Kidney (tissue), 13 donors: ENCODE measurements at regions not wholly inside any gene's neighbourhood (a gene's known extent, or its start where the extent isn't known, plus 50 kb on each side); places are given as distances from the start of the nearest gene placed in this dataset.

ENCODE experiments used
- DNase-seq, 5 donors: peaks; one replicate each; pipeline ENCODE4 v3.0.0-alpha.2; 2013 to 2020
- FAIRE-seq: peaks from 2 replicates; lab custom pipeline; 2012; peaks lifted over from hg19 to GRCh38; lab: Jason Lieb, UNC
- H3K27ac ChIP-seq, 2 donors: one replicate each; pipeline ENCODE4 v1.7.0; 2013; ENCODE audit warnings: low read depth in 2 of 2, low read length in 2 of 2, inconsistent platforms in 1 of 2
- H3K27me3 ChIP-seq: one replicate; pipeline ENCODE4 v1.7.1; 2013; ENCODE audit warnings: low read length, inconsistent platforms; ENCODE audit not compliant: control insufficient read depth, insufficient read depth
- H3K36me3 ChIP-seq, 3 donors: one replicate each; pipeline versions ENCODE4 v1.7.0 to v1.7.1; 2013; ENCODE audit warnings: low read length in 3 of 3, control low read depth in 1 of 3, inconsistent platforms in 1 of 3; ENCODE audit not compliant: insufficient read depth in 3 of 3, control insufficient read depth in 2 of 3
- H3K4me1 ChIP-seq, 3 donors: one replicate each; pipeline versions ENCODE4 v1.7.0 to v1.7.1; 2013; ENCODE audit warnings: low read length in 3 of 3, inconsistent platforms in 1 of 3, low read depth in 1 of 3; ENCODE audit not compliant: control insufficient read depth in 2 of 3, insufficient read depth in 2 of 3
- H3K4me3 ChIP-seq, 3 donors: one replicate each; pipeline versions ENCODE4 v1.7.0 to v1.8.1; 2013; ENCODE audit warnings: low read length in 3 of 3, control low read depth in 1 of 3, inconsistent platforms in 1 of 3
- H3K9ac ChIP-seq, 3 donors: one replicate each; pipeline versions ENCODE4 v1.7.0 to v1.7.1; 2013; ENCODE audit warnings: low read length in 3 of 3, control low read depth in 1 of 3, inconsistent platforms in 1 of 3
- H3K9me3 ChIP-seq, 3 donors: one replicate each; pipeline versions ENCODE4 v1.7.0 to v1.7.1; 2013; ENCODE audit warnings: low read length in 3 of 3, control low read depth in 1 of 3, inconsistent platforms in 1 of 3; ENCODE audit not compliant: control insufficient read depth in 2 of 3, insufficient read depth in 1 of 3
- intact Hi-C: fragments of 100-400 bp; cut with DNase I; formaldehyde crosslinking; loops from one replicate; pipeline ENCODE4 v1.11.1; 2022
- TF ChIP-seq, protein P1 (sequence below): IDR thresholded peaks from 3 replicates; pipeline ENCODE4 v1.5.1; 2012; ENCODE audit warnings: mild to moderate bottlenecking, moderate library complexity, borderline replicate concordance; ENCODE audit not compliant: insufficient read depth; ENCODE audit errors: extremely low read depth
- donor health status: control.
- donor health status: control.
- donor health status: control.
- donor health status: control.
- donor health status: control.
- donor health status: DM: yes; HTN: yes; CAD: no.
- donor health status: Normal renal cell carcinoma (clear cell type).

DNA sequence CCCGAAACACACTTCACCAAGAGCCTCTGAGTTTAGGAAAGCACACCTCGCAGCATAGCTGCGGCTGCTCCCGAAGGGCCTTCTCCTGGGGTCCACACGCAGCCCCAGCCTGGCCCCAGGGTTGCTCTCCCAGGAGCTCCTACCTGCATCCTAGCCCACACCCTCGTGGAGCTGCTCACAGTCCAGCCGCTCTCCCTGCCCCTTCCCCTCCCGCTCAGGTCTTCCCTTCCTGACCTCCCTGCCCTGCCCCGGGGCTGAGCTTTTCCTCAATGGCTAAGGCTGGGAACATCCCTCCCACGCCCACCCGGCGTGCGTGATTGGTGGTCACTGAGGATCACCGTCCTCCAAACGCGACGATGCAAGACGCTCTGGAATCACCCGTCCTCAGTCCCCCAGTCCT is 205.8 kb downstream of the FNDC1 start:
- Histone ChIP-seq H3K27me3 (no peaks in the 10 kb centered on the region), H3K4me3 (no peak overlapping the region), H3K36me3 (no peaks in the 10 kb centered on the region), H3K9me3 (peaks cover 0 to 8% (median 3%) of the 10 kb centered on the region in 3 donors), H3K27ac (no peak overlapping the region), H3K9ac (no peak overlapping the region), H3K4me1 (no peaks in the 10 kb centered on the region)
- intact Hi-C loops, result no loop called here
- FAIRE-seq (no peak), DNase-seq (no peak)
- TF ChIP-seq, protein P1, sequence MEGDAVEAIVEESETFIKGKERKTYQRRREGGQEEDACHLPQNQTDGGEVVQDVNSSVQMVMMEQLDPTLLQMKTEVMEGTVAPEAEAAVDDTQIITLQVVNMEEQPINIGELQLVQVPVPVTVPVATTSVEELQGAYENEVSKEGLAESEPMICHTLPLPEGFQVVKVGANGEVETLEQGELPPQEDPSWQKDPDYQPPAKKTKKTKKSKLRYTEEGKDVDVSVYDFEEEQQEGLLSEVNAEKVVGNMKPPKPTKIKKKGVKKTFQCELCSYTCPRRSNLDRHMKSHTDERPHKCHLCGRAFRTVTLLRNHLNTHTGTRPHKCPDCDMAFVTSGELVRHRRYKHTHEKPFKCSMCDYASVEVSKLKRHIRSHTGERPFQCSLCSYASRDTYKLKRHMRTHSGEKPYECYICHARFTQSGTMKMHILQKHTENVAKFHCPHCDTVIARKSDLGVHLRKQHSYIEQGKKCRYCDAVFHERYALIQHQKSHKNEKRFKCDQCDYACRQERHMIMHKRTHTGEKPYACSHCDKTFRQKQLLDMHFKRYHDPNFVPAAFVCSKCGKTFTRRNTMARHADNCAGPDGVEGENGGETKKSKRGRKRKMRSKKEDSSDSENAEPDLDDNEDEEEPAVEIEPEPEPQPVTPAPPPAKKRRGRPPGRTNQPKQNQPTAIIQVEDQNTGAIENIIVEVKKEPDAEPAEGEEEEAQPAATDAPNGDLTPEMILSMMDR, result no peak

DNA sequence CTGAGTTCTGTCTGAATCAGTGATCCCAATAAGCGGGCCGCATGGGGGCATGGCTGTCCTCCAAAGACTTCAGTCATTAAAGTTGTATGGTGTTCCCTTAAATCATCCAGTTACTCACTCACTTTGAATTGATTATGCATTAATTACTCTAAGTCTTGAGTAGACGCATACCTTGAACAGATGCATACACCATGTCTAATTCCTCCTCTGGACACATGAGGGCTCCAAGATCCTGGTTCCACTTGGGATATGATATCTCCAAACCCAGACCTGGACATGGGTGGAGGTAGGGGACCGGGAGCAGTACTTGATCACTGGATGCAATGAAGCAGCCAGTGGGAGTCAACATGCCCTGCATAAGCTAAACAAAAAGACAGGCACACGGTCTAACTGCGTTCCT is 204.5 kb downstream of the FNDC1 start:
- Histone ChIP-seq H3K9ac (no peak overlapping the region), H3K27me3 (no peaks in the 10 kb centered on the region), H3K36me3 (no peaks in the 10 kb centered on the region), H3K4me1 (no peaks in the 10 kb centered on the region), H3K4me3 (no peak overlapping the region), H3K27ac (no peak overlapping the region), H3K9me3 (peaks cover 0 to 11% (median 7%) of the 10 kb centered on the region in 3 donors)
- intact Hi-C loops, result no loop called here
- no peak for DNase-seq
- TF ChIP-seq, protein P1, result no peak
- FAIRE-seq, result no peak

DNA sequence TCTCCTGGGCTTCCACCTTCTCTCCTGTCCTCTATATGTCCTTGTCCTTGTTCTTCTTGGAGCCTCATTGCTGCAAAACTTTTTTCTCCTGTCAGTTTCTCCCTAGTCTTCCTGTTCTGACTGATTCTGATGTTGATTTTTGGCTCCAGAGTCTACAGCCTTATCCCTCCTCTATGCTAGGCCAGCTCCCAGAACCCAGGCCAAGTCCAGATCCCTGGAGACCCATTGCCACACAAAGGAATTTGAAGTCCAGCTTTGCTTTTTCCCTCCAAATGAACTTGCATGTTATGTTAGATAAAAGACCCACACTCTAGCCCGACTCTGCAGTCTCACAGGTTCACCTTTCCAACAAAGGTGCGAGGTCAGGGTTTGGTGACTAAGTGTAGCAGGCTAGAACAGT is 203.1 kb downstream of the FNDC1 start:
- TF ChIP-seq, protein P1, result no peak
- no peaks in the 10 kb centered on the region for H3K27me3 ChIP-seq

DNA sequence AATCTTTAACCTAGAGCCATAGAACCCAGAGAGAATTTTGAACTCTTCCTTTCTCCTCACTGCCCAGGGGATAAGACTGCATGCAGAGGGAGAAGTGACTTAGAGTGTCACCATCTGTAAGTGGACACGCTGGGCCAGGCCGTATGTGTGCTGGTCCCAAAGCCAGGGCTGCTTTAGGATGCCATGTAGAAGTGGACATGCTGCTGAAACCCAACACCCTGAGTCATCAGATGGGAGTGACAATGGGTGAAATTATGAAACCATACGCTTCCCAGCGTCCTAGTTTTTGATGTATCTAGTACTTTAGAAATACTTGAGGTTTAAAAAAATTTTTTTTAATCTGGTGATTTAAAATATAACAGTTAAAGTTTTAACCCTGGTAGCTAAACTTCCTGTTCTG is 191.1 kb downstream of the FNDC1 start:
- no peaks in the 10 kb centered on the region for H3K4me1 ChIP-seq
- H3K9ac ChIP-seq, result no peak overlapping the region
- H3K27ac ChIP-seq, result no peak overlapping the region
- no peaks in the 10 kb centered on the region for H3K9me3 ChIP-seq
- no peak for FAIRE-seq
- H3K27me3 ChIP-seq, result no peaks in the 10 kb centered on the region
- TF ChIP-seq, protein P1, result no peak
- no peak overlapping the region for H3K4me3 ChIP-seq
- intact Hi-C loops, result no loop called here
- no peak for DNase-seq
- no peaks in the 10 kb centered on the region for H3K36me3 ChIP-seq

More for the DNA sequence above, 203.1 kb downstream of the FNDC1 start:
- DNase-seq, result no peak
- no peak for FAIRE-seq
- intact Hi-C loops, result no loop called here
- no peaks in the 10 kb centered on the region for H3K4me1 ChIP-seq
- no peak overlapping the region for H3K27ac ChIP-seq
- no peak overlapping the region for H3K9ac ChIP-seq
- H3K4me3 ChIP-seq, result no peak overlapping the region
- H3K9me3 ChIP-seq, result peaks cover 0 to 11% (median 7%) of the 10 kb centered on the region in 3 donors
- H3K36me3 ChIP-seq, result no peaks in the 10 kb centered on the region
